Progenitor cell of endocrine pancreas (in vitro differentiated cells): ENCODE measurements at regions not wholly inside any gene's neighbourhood (a gene's known extent, or its start where the extent isn't known, plus 50 kb on each side); places are given as distances from the start of the nearest gene placed in this dataset.

Source experiments
- DNase-seq: peaks from one replicate; pipeline ENCODE4 v3.0.0; 2021; ENCODE audit warnings: low spot score; ENCODE audit not compliant: unreplicated experiment
- H3K27ac Mint-ChIP-seq: 2 replicates; pipeline ENCODE4 v1.8.0; 2021; ENCODE audit warnings: mild to moderate bottlenecking, moderate library complexity, mixed read lengths
- H3K27me3 Mint-ChIP-seq: 2 replicates; pipeline ENCODE4 v1.8.0; 2021; ENCODE audit warnings: mixed read lengths
- H3K36me3 Mint-ChIP-seq: 2 replicates; pipeline ENCODE4 v1.8.0; 2022; ENCODE audit warnings: mixed read lengths; ENCODE audit not compliant: insufficient read depth
- H3K4me1 Mint-ChIP-seq: 2 replicates; pipeline ENCODE4 v1.8.0; 2021; ENCODE audit warnings: low read depth, mixed read lengths
- H3K4me3 Mint-ChIP-seq: 2 replicates; pipeline ENCODE4 v1.8.0; 2021; ENCODE audit warnings: low read depth, mild to moderate bottlenecking, moderate library complexity, mixed read lengths
- H3K9me3 Mint-ChIP-seq: 2 replicates; pipeline ENCODE4 v1.8.0; 2021; ENCODE audit warnings: low read depth, mixed read lengths
- TF ChIP-seq, protein P1 (sequence below): fragments of 200-600 bp; sonication (generic); IDR thresholded peaks from one replicate; pipeline ENCODE4 v1.5.0; 2021; ENCODE audit warnings: antibody characterized with exemption, mild to moderate bottlenecking; ENCODE audit not compliant: unreplicated experiment

DNA sequence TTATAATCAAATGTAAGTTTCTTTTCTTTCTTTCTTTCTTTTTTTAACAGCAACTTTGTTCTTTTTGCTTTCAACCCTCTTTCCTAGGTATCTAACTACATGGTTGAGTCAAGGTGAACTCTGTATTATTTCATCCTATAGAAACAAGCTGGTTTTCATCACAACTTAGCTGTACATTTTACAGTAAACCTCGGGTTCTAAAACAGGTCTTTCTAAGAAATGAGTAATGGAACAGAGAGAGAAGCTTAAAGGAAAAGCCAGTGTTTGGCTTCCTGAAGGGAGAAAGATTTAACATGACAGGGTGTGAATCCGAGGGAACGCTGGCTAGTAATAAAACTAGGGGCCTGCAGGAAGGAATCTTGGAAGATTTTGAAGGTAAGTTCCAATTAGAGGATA is 143.4 kb upstream of the ITGB1 start:
- H3K4me3 Mint-ChIP-seq, result no peak overlapping the region
- H3K36me3 Mint-ChIP-seq, result no peaks in the 10 kb centered on the region
- no peaks in the 10 kb centered on the region for H3K27me3 Mint-ChIP-seq
- DNase-seq, result no peak
- H3K27ac Mint-ChIP-seq, result no peak overlapping the region
- H3K9me3 Mint-ChIP-seq, result peaks cover 18% of the 10 kb centered on the region
- peaks cover 2% of the 10 kb centered on the region for H3K4me1 Mint-ChIP-seq
- TF ChIP-seq, protein P1, sequence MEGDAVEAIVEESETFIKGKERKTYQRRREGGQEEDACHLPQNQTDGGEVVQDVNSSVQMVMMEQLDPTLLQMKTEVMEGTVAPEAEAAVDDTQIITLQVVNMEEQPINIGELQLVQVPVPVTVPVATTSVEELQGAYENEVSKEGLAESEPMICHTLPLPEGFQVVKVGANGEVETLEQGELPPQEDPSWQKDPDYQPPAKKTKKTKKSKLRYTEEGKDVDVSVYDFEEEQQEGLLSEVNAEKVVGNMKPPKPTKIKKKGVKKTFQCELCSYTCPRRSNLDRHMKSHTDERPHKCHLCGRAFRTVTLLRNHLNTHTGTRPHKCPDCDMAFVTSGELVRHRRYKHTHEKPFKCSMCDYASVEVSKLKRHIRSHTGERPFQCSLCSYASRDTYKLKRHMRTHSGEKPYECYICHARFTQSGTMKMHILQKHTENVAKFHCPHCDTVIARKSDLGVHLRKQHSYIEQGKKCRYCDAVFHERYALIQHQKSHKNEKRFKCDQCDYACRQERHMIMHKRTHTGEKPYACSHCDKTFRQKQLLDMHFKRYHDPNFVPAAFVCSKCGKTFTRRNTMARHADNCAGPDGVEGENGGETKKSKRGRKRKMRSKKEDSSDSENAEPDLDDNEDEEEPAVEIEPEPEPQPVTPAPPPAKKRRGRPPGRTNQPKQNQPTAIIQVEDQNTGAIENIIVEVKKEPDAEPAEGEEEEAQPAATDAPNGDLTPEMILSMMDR, result no peak

DNA sequence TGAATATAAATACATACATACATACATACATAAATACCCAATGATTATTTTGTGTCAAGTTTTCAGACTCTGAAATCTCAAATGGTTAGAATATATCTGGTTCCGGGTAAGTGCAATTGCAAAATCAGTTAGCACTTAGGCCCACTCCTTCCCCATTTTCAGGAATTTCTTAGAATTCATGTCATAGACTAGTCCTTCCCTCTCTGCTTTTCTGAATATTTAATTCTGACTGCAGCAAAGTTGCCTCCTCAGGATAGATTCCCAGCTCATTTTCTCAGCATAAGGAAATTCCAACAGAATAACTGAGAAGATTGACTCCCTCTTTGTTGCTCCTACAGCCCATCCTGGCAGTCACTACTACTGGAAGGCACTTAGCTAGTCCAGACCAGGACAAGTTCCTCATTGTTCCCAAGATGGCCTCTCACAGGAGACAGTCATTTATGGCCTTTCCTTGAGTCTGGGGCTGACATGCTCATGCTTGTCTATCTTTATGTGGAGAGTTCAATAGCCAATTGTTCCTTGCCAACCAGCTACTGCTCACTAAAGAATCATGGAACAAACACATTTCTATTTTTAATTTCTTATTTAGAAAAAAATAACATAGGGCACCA is 142.9 kb upstream of the ITGB1 start:
- Mint-ChIP-seq H3K9me3 (peaks cover 18% of the 10 kb centered on the region), H3K36me3 (no peaks in the 10 kb centered on the region)
- TF ChIP-seq, protein P1, result no peak

GRCh38 chr10:33099748-33100147 is 141.7 kb upstream of the ITGB1 start:
- no peak overlapping the region for H3K4me3 Mint-ChIP-seq
- peaks cover 22% of the 10 kb centered on the region for H3K9me3 Mint-ChIP-seq
- H3K27ac Mint-ChIP-seq, result no peak overlapping the region
- TF ChIP-seq, protein P1, result no peak
- peaks cover 2% of the 10 kb centered on the region for H3K4me1 Mint-ChIP-seq
- no peaks in the 10 kb centered on the region for H3K27me3 Mint-ChIP-seq
- no peak for DNase-seq
- peaks cover 2% of the 10 kb centered on the region for H3K36me3 Mint-ChIP-seq

More for the DNA sequence above, 142.9 kb upstream of the ITGB1 start:
- H3K4me3 Mint-ChIP-seq, result no peak overlapping the region
- no peak for DNase-seq
- H3K27me3 Mint-ChIP-seq, result no peaks in the 10 kb centered on the region
- no peak overlapping the region for H3K27ac Mint-ChIP-seq
- peaks cover 2% of the 10 kb centered on the region for H3K4me1 Mint-ChIP-seq

GRCh38 chr10:33098951-33099663 is 141.1 kb upstream of the ITGB1 start:
- DNase-seq, result no peak
- Mint-ChIP-seq H3K36me3 (peaks cover 3% of the 10 kb centered on the region), H3K27me3 (no peaks in the 10 kb centered on the region), H3K9me3 (peaks cover 23% of the 10 kb centered on the region), H3K4me3 (no peak overlapping the region), H3K4me1 (peaks cover 2% of the 10 kb centered on the region), H3K27ac (no peak overlapping the region)
- TF ChIP-seq, protein P1, result no peak

DNA sequence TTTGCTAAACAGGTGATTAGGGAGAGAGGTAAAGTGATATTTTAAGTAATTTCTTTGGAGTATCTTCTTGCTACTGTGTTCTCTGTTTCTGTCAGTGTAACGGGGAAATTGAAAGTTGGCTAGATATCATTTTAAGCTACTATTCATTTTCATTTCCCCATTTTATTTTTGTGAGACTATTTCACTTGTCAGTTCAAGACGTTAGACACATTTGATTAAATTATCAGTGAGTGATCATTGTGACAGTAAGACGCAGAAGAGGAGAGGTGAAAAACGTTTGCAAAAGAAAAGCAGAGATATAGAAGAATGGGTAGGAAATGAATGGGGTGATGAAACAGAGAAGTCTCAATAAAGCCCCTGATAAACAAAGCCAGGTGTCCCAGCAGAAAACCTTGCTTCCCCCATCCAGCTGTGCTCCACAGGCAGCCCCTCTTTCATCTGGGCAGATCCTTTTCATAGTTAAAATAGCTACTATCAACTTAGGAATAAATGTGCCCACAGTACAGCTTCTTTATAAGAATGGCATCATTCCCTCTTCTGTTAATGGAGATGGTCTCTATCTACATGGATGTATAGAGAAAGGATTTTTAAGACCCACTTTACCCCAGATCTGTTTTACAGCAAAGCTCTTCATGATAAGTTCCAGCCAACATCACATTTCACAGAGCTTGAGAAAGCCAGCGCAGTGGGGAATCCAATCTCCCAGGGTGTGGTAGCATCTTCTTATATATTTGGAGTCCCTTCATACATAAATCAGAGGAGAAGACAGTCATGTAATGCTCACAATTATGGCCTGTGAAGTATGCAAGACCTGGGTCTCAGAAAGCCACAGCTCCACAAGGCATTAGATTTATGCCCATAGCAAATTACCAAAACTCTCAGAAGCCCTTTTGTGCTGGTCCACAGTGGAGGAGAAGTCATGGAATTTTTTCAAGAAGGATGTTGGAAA is 138.1 kb upstream of the ITGB1 start:
- no peak overlapping the region for H3K4me3 Mint-ChIP-seq
- peaks cover 21% of the 10 kb centered on the region for H3K9me3 Mint-ChIP-seq
- H3K4me1 Mint-ChIP-seq, result no peaks in the 10 kb centered on the region
- TF ChIP-seq, protein P1, result no peak
- no peaks in the 10 kb centered on the region for H3K27me3 Mint-ChIP-seq
- peaks cover 3% of the 10 kb centered on the region for H3K36me3 Mint-ChIP-seq
- no peak for DNase-seq
- no peak overlapping the region for H3K27ac Mint-ChIP-seq
